HEK293 (cell line): ENCODE measurements at regions not wholly inside any gene's neighbourhood (a gene's known extent, or its start where the extent isn't known, plus 50 kb on each side); places are given as distances from the start of the nearest gene placed in this dataset.

ENCODE experiments used
- CTCF ChIA-PET: fragments of 350-600 bp; formaldehyde crosslinking; extraction: SDS; loops from one replicate; lab custom pipeline; 2021; ENCODE audit warnings: antibody characterized with exemption; lab: Yijun Ruan, JAX
- POLR2A ChIA-PET: fragments of 300-600 bp; formaldehyde crosslinking; extraction: SDS; loops from one replicate; lab custom pipeline; 2020; ENCODE audit warnings: antibody characterized with exemption, inconsistent platforms; lab: Yijun Ruan, JAX
- H3K27ac ChIP-seq: fragments of 200-500 bp; sonication (Bioruptor generic); 2 replicates; pipeline ENCODE4 v1.5.1; 2014; ENCODE audit warnings: low read depth, low read length, control low read depth, inconsistent platforms; ENCODE audit errors: extremely low read depth
- H3K36me3 ChIP-seq, 2 experiments: fragments of 200-500 bp in 1 of 2; sonication (Bioruptor generic) in 1 of 2; 1 replicate in 1 of 2; 2 replicates in 1 of 2; pipeline ENCODE4 v1.5.1; 2014 to 2017; ENCODE audit warnings: inconsistent platforms in 2 of 2, low read length in 2 of 2; ENCODE audit not compliant: control insufficient read depth in 2 of 2, insufficient read depth in 1 of 2
- H3K4me1 ChIP-seq: fragments of 200-500 bp; sonication (Bioruptor generic); 2 replicates; pipeline ENCODE4 v1.5.1; 2014; ENCODE audit warnings: mild to moderate bottlenecking, low read length, inconsistent platforms; ENCODE audit not compliant: control insufficient read depth, insufficient read depth
- H3K4me3 ChIP-seq: 2 replicates; pipeline ENCODE4 v1.5.1; 2011; ENCODE audit warnings: low read depth, mild to moderate bottlenecking, control low read depth, low read length, moderate library complexity
- H3K9me3 ChIP-seq: fragments of 200-500 bp; sonication (Bioruptor generic); 2 replicates; pipeline ENCODE4 v1.5.1; 2014; ENCODE audit warnings: low read depth, low read length, inconsistent platforms; ENCODE audit not compliant: control insufficient read depth, insufficient read depth
- IKZF3 ChIP-seq: fragments of 450-650 bp; IDR thresholded peaks from 2 replicates; pipeline ENCODE4 v1.5.0; 2018; ENCODE audit warnings: missing biosample characterization, mild to moderate bottlenecking, missing genetic modification characterization, moderate library complexity
- OSR2 ChIP-seq: fragments of 450-650 bp; formaldehyde crosslinking; IDR thresholded peaks from 2 replicates; pipeline ENCODE4 v1.5.1; 2016; ENCODE audit warnings: missing biosample characterization, missing genetic modification characterization
- PRDM2 ChIP-seq: fragments of 450-650 bp; formaldehyde crosslinking; IDR thresholded peaks from 2 replicates; pipeline ENCODE4 v1.5.1; 2016; ENCODE audit warnings: missing biosample characterization, missing genetic modification characterization, borderline replicate concordance
- SP2 ChIP-seq: fragments of 450-650 bp; formaldehyde crosslinking; IDR thresholded peaks from 2 replicates; pipeline ENCODE4 v1.5.1; 2016; ENCODE audit warnings: missing biosample characterization, missing genetic modification characterization
- YY1 ChIP-seq: fragments of 450-650 bp; formaldehyde crosslinking; IDR thresholded peaks from 2 replicates; pipeline ENCODE4 v1.5.1; 2018; ENCODE audit warnings: missing biosample characterization, missing genetic modification characterization
- ZBTB44 ChIP-seq: fragments of 450-650 bp; IDR thresholded peaks from 2 replicates; pipeline ENCODE4 v1.5.1; 2018; ENCODE audit warnings: missing biosample characterization, mild to moderate bottlenecking, missing genetic modification characterization
- ZBTB7A ChIP-seq: fragments of 450-650 bp; formaldehyde crosslinking; IDR thresholded peaks from 2 replicates; pipeline ENCODE4 v1.5.1; 2016; ENCODE audit warnings: low read depth, missing biosample characterization, missing genetic modification characterization
- ZNF155 ChIP-seq: fragments of 450-650 bp; formaldehyde crosslinking; IDR thresholded peaks from 2 replicates; pipeline ENCODE4 v1.5.1; 2016; ENCODE audit warnings: missing biosample characterization, missing genetic modification characterization
- ZNF354C ChIP-seq: fragments of 450-650 bp; formaldehyde crosslinking; IDR thresholded peaks from 2 replicates; pipeline ENCODE4 v1.5.1; 2016; ENCODE audit warnings: missing biosample characterization, missing genetic modification characterization, low read depth, borderline replicate concordance
- ZNF423 ChIP-seq: fragments of 450-650 bp; formaldehyde crosslinking; IDR thresholded peaks from 2 replicates; pipeline ENCODE4 v1.5.1; 2016; ENCODE audit warnings: missing biosample characterization, missing genetic modification characterization
- ZNF426 ChIP-seq: fragments of 450-650 bp; formaldehyde crosslinking; IDR thresholded peaks from 2 replicates; pipeline ENCODE4 v1.5.1; 2017; ENCODE audit warnings: missing biosample characterization, missing genetic modification characterization, mild to moderate bottlenecking, inconsistent platforms, moderate library complexity
- ZNF529 ChIP-seq: fragments of 450-650 bp; formaldehyde crosslinking; IDR thresholded peaks from 2 replicates; pipeline ENCODE4 v1.5.1; 2017; ENCODE audit warnings: missing genetic modification characterization, missing biosample characterization; ENCODE audit not compliant: insufficient replicate concordance
- TF ChIP-seq, protein P1 (sequence below): fragments of 450-650 bp; formaldehyde crosslinking; IDR thresholded peaks from 2 replicates; pipeline ENCODE4 v1.5.1; 2016; ENCODE audit warnings: missing biosample characterization, missing genetic modification characterization
- TF ChIP-seq, protein P2 (sequence below): fragments of 450-650 bp; formaldehyde crosslinking; IDR thresholded peaks from 2 replicates; pipeline ENCODE4 v1.5.1; 2016; ENCODE audit warnings: missing biosample characterization, missing genetic modification characterization, low read depth
- TF ChIP-seq, protein P3 (sequence below): fragments of 450-650 bp; formaldehyde crosslinking; IDR thresholded peaks from 2 replicates; pipeline ENCODE4; 2016; ENCODE audit warnings: missing biosample characterization, missing genetic modification characterization
- TF ChIP-seq, protein P4 (sequence below): fragments of 450-650 bp; formaldehyde crosslinking; conservative IDR thresholded peaks from 2 replicates; pipeline ENCODE4 v1.5.1; 2016; ENCODE audit warnings: low read depth, missing biosample characterization, missing genetic modification characterization

DNA sequence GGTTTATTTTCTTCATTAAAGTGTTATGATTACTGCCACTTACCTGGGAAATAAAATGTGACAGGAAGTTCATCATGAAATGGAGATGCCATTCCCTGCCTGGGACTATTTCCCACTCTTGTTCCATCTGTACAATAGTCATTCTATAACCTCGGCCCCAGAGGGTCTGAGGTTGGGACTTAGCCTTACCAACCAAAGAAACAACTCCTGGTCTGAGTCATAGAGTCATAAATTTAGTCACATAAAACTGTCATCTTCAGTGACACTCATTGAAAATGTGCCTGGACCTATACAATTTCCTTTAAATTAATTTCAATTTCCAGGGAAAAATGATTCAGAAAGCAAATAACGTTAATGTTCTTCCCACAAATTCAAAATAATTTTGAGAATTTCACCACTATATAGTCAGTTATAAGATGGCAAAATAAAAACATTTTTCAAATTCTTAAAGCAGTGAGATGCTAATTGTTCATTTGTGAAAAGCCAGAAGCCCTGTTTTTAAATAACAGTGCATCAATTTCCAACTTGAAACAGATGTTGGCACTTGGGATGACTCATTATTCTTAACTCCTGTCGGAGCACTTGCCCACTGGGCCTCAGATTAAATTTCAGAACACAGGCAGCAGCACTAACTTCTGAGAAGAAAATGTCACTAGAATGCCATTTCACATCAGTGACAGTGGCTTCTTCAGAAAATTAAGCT, 201.2 kb upstream of the SMLR1 start (continued):
- no peak for TF ChIP-seq ZNF426 (tag by site-specific recombination)
- TF ChIP-seq, protein P1, sequence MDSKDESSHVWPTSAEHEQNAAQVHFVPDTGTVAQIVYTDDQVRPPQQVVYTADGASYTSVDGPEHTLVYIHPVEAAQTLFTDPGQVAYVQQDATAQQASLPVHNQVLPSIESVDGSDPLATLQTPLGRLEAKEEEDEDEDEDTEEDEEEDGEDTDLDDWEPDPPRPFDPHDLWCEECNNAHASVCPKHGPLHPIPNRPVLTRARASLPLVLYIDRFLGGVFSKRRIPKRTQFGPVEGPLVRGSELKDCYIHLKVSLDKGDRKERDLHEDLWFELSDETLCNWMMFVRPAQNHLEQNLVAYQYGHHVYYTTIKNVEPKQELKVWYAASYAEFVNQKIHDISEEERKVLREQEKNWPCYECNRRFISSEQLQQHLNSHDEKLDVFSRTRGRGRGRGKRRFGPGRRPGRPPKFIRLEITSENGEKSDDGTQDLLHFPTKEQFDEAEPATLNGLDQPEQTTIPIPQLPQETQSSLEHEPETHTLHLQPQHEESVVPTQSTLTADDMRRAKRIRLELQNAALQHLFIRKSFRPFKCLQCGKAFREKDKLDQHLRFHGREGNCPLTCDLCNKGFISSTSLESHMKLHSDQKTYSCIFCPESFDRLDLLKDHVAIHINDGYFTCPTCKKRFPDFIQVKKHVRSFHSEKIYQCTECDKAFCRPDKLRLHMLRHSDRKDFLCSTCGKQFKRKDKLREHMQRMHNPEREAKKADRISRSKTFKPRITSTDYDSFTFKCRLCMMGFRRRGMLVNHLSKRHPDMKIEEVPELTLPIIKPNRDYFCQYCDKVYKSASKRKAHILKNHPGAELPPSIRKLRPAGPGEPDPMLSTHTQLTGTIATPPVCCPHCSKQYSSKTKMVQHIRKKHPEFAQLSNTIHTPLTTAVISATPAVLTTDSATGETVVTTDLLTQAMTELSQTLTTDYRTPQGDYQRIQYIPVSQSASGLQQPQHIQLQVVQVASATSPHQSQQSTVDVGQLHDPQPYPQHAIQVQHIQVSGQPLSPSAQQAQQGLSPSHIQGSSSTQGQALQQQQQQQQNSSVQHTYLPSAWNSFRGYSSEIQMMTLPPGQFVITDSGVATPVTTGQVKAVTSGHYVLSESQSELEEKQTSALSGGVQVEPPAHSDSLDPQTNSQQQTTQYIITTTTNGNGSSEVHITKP (tag by site-specific recombination), result peak; percentile 36; the same call in 1 of the 2 replicates
- TF ChIP-seq OSR2 (tag by site-specific recombination), result peak; percentile 81
- no peak for TF ChIP-seq ZNF423
- TF ChIP-seq, protein P2, sequence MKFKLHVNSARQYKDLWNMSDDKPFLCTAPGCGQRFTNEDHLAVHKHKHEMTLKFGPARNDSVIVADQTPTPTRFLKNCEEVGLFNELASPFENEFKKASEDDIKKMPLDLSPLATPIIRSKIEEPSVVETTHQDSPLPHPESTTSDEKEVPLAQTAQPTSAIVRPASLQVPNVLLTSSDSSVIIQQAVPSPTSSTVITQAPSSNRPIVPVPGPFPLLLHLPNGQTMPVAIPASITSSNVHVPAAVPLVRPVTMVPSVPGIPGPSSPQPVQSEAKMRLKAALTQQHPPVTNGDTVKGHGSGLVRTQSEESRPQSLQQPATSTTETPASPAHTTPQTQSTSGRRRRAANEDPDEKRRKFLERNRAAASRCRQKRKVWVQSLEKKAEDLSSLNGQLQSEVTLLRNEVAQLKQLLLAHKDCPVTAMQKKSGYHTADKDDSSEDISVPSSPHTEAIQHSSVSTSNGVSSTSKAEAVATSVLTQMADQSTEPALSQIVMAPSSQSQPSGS, result no peak
- TF ChIP-seq SP2, result 0 out of 2 replicates have a peak, but pooled peaks have one; percentile 12
- TF ChIP-seq ZBTB44 (tag by site-specific recombination), result no peak
- TF ChIP-seq ZNF354C, result no peak
- TF ChIP-seq, protein P3, sequence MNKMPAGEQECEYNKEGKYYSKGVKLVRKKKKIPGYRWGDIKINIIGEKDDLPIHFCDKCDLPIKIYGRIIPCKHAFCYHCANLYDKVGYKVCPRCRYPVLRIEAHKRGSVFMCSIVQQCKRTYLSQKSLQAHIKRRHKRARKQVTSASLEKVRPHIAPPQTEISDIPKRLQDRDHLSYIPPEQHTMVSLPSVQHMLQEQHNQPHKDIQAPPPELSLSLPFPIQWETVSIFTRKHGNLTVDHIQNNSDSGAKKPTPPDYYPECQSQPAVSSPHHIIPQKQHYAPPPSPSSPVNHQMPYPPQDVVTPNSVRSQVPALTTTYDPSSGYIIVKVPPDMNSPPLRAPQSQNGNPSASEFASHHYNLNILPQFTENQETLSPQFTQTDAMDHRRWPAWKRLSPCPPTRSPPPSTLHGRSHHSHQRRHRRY (tag by site-specific recombination), result no peak

- no peak overlapping the region for H3K4me3 ChIP-seq
- H3K36me3 ChIP-seq, result no peaks in the 10 kb centered on the region
- no peaks in the 10 kb centered on the region for H3K9me3 ChIP-seq
- peaks cover 10% of the 10 kb centered on the region; the same call in 1 of the 2 replicates for H3K4me1 ChIP-seq
- ChIA-PET CTCF (interaction anchor here (0.6 to 0.8 kb wide), 2 partner anchors 64 to 212 kb away, joined by 3 to 6 read pairs; no protein-coding TSS in a partner anchor), POLR2A (no interaction called here)
- H3K27ac ChIP-seq, result no peak overlapping the region
- TF ChIP-seq YY1 (tag by site-specific recombination), result no peak
- TF ChIP-seq, protein P4, sequence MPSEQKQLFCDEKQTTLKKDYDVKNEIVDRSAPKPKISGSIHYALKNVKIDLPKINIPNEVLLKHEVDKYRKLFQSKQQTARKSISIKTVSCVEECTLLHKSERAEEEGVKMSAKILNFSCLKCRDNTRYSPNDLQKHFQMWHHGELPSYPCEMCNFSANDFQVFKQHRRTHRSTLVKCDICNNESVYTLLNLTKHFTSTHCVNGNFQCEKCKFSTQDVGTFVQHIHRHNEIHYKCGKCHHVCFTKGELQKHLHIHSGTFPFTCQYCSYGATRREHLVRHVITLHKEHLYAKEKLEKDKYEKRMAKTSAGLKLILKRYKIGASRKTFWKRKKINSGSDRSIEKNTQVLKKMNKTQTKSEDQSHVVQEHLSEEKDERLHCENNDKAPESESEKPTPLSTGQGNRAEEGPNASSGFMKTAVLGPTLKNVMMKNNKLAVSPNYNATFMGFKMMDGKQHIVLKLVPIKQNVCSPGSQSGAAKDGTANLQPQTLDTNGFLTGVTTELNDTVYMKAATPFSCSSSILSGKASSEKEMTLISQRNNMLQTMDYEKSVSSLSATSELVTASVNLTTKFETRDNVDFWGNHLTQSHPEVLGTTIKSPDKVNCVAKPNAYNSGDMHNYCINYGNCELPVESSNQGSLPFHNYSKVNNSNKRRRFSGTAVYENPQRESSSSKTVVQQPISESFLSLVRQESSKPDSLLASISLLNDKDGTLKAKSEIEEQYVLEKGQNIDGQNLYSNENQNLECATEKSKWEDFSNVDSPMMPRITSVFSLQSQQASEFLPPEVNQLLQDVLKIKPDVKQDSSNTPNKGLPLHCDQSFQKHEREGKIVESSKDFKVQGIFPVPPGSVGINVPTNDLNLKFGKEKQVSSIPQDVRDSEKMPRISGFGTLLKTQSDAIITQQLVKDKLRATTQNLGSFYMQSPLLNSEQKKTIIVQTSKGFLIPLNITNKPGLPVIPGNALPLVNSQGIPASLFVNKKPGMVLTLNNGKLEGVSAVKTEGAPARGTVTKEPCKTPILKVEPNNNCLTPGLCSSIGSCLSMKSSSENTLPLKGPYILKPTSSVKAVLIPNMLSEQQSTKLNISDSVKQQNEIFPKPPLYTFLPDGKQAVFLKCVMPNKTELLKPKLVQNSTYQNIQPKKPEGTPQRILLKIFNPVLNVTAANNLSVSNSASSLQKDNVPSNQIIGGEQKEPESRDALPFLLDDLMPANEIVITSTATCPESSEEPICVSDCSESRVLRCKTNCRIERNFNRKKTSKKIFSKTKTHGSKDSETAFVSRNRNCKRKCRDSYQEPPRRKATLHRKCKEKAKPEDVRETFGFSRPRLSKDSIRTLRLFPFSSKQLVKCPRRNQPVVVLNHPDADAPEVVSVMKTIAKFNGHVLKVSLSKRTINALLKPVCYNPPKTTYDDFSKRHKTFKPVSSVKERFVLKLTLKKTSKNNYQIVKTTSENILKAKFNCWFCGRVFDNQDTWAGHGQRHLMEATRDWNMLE (tag by site-specific recombination), result no peak
- no peak for TF ChIP-seq IKZF3 (tag by site-specific recombination)
- no peak for TF ChIP-seq ZBTB7A (tag by site-specific recombination)
- TF ChIP-seq PRDM2, result no peak
- TF ChIP-seq ZNF529 (tag by site-specific recombination), result no peak
- TF ChIP-seq ZNF155 (tag by site-specific recombination), result no peak
Observed at GRCh38 chr6:130628862-130629261, 198.3 kb upstream of the SMLR1 start.
